WERI-Rb-1 (cell line): ENCODE measurements at regions not wholly inside any gene's neighbourhood (a gene's known extent, or its start where the extent isn't known, plus 50 kb on each side); places are given as distances from the start of the nearest gene placed in this dataset.

ENCODE experiments used
- DNase-seq: peaks from one replicate; pipeline ENCODE4 v3.0.0-alpha.2; 2020
- H3K27ac ChIP-seq: fragments of 250-450 bp; sonication (Bioruptor Pico); 2 replicates; pipeline ENCODE4 v1.5.1; 2020; ENCODE audit warnings: mild to moderate bottlenecking, moderate library complexity
- H3K27me3 ChIP-seq: fragments of 250-450 bp; sonication (Bioruptor Pico); 2 replicates; pipeline ENCODE4 v1.5.1; 2021; ENCODE audit warnings: mild to moderate bottlenecking, low read depth, moderate library complexity; ENCODE audit not compliant: insufficient read depth, severe bottlenecking
- H3K36me3 ChIP-seq: fragments of 250-450 bp; sonication (Bioruptor Pico); 2 replicates; pipeline ENCODE4 v1.5.1; 2020; ENCODE audit warnings: mild to moderate bottlenecking, moderate library complexity
- H3K4me3 ChIP-seq: 2 replicates; pipeline ENCODE4 v1.5.1; 2011; ENCODE audit warnings: low read depth, mild to moderate bottlenecking, control low read depth, low read length
- H3K9me3 ChIP-seq: fragments of 250-450 bp; sonication (Bioruptor Pico); 2 replicates; pipeline ENCODE4 v1.5.1; 2021; ENCODE audit warnings: mild to moderate bottlenecking, moderate library complexity; ENCODE audit not compliant: severe bottlenecking
- TF ChIP-seq, protein P1 (sequence below): IDR thresholded peaks from 2 replicates; pipeline ENCODE4 v1.5.1; 2011; ENCODE audit warnings: low read depth, mild to moderate bottlenecking, control low read depth, inconsistent platforms, low read length

DNA sequence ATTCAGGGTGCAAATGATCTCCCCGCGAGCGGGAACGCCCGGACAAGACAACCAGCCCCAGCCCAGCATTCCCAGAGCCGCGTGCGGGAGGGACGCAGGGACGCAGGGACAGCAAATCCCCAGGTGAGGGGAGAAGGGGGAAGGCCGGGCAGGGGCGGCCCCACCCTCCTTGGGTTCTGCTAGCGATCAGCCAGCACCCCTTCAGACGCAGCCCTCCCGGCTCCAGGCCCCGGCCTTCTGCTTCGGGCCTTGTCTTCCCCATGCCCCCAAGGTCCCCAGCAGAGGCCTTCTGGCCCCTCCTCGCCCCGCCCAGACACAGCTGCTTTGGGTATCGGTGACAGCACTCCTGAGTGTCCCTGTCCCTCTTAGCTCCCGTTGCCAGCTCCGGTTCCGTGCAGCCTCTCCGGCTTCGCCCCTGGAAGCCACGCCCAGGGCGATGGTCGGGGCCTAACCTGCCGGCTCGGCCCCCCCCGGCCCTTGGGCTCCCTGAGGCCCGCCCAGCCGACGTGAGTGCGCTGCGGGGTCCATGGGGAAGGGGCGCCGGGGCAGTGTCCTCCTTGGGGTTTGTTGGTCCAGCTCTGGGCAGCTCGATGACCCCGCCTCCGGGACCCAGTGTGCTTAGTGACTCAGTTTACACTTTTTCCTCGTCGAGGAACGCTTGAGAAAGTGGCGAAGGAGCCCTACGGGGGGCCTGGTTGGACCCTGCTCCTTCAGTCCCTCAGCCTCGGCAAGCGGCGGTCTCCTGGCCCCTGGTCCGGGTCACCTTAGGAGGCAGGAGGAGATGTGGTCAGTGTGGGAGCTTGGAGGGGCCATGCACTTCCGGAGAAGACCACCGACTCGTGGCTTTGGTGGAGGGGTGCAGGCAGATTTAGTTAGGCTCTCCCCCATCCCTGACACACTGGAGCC, 50.5 kb upstream of the AMZ2 start:
- peak; percentile 55 for DNase-seq
- H3K27me3 ChIP-seq: peaks cover 39% of the 10 kb centered on the region
- no peak overlapping the region for H3K27ac ChIP-seq
- peak overlapping the region; percentile 37 for H3K4me3 ChIP-seq
- TF ChIP-seq, protein P1, sequence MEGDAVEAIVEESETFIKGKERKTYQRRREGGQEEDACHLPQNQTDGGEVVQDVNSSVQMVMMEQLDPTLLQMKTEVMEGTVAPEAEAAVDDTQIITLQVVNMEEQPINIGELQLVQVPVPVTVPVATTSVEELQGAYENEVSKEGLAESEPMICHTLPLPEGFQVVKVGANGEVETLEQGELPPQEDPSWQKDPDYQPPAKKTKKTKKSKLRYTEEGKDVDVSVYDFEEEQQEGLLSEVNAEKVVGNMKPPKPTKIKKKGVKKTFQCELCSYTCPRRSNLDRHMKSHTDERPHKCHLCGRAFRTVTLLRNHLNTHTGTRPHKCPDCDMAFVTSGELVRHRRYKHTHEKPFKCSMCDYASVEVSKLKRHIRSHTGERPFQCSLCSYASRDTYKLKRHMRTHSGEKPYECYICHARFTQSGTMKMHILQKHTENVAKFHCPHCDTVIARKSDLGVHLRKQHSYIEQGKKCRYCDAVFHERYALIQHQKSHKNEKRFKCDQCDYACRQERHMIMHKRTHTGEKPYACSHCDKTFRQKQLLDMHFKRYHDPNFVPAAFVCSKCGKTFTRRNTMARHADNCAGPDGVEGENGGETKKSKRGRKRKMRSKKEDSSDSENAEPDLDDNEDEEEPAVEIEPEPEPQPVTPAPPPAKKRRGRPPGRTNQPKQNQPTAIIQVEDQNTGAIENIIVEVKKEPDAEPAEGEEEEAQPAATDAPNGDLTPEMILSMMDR: no peak
- H3K9me3 ChIP-seq: no peaks in the 10 kb centered on the region
- H3K36me3 ChIP-seq: no peaks in the 10 kb centered on the region

DNA sequence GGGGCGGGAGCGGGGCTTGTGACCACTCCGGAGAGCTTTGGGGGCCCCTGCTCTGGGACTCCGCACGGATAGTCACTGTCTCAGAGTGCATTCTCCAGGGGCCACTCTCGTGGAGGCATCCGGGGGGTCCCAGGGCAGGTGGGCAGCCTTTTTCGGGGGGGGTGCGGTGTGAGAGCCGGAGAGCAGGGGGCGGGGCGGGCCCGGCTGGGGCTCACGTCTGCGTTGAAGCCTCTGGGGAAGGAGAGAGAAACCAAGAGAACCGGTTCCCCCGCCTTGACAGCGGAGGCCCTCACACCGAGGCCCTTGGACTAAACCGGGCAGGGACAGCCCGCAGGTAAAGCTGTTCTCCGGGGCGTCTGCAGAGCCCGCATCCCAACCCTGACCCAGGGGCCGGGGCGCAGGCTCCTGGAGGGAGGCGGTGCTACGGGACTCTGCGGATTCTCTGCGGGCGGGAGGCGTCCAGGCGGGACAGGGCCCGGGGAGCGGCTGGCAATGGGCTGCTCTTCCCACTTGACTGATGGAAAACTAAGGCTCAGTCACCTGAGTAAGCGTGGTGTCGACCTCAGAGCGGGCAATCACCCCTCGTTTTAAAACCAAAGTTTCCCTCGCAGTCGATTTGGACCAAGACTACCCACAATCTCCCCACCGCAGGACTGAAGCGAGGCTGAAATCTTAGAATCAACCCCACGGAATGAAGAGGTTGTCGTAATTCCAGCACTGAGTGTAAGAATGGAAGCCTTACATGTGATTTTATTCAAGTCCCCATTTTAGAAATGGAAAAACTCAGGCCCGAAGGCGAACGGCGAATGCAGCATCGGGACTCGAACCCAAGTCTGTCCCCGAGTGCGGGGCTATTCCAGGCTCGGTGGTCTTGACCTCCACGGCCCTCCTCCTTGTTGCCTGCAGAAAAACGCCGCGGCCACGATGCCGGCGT, 49.6 kb upstream of the AMZ2 start:
- TF ChIP-seq, protein P1: no peak
- Histone ChIP-seq H3K9me3 (no peaks in the 10 kb centered on the region), H3K4me3 (no peak overlapping the region; the same call in 1 of the 2 replicates), H3K36me3 (no peaks in the 10 kb centered on the region), H3K27ac (no peak overlapping the region), H3K27me3 (peaks cover 39% of the 10 kb centered on the region)
- no peak for DNase-seq
